SK-N-MC (cell line): ENCODE measurements at regions not wholly inside any gene's neighbourhood (a gene's known extent, or its start where the extent isn't known, plus 50 kb on each side); places are given as distances from the start of the nearest gene placed in this dataset.

Source experiments
- EZH2 ChIP-seq: fragments of 200-600 bp; sonication (generic); IDR thresholded peaks from one replicate; pipeline ENCODE4 v1.6.1; 2017; ENCODE audit warnings: antibody characterized with exemption
- POLR2AphosphoS5 ChIP-seq: IDR thresholded peaks from 2 replicates; pipeline ENCODE4 v1.6.1; 2012; ENCODE audit warnings: mild to moderate bottlenecking, low read depth, low read length, borderline replicate concordance

- TF ChIP-seq EZH2 (no peak), POLR2AphosphoS5 (no peak)
These were observed 153.0 kb upstream of the UQCRFS1 start for GRCh38 chr19:29365836-29366417.
